ENCODE measurements at regions not wholly inside any gene's neighbourhood (a gene's known extent, or its start where the extent isn't known, plus 50 kb on each side); places are given as distances from the start of the nearest gene placed in this dataset.

GRCh38 chr12:115700081-115700480, 577.4 kb downstream of the MED13L start:
- H3K4me3 ChIP-seq, result no peak overlapping the region
- WGBS, 2 donors, result 88 to 100% methylated on average over 1 to 2 of the region's 2 CpGs
- H3K36me3 ChIP-seq, result no peaks in the 10 kb centered on the region
- DNase-seq (no peak), ATAC-seq (ENCODE audit: low FRiP score in 2 of 2) (no peak)
- peaks cover 0 to 4% (median 2%) of the 10 kb centered on the region in 4 donors for H3K4me1 ChIP-seq
- no peaks in the 10 kb centered on the region for H3K27me3 ChIP-seq
- TF ChIP-seq POLR2AphosphoS5 (IDR thresholded peaks at IDR 0.05), result no peak
- TF ChIP-seq POLR2A (IDR thresholded peaks at IDR 0.05), result no peak
- TF ChIP-seq EP300 (IDR thresholded peaks at IDR 0.05), result no peak
- TF ChIP-seq CTCF (IDR thresholded peaks at IDR 0.05), result no peak
- H3K9me3 ChIP-seq, result no peaks in the 10 kb centered on the region
- H3K27ac ChIP-seq, result no peak overlapping the region

DNA sequence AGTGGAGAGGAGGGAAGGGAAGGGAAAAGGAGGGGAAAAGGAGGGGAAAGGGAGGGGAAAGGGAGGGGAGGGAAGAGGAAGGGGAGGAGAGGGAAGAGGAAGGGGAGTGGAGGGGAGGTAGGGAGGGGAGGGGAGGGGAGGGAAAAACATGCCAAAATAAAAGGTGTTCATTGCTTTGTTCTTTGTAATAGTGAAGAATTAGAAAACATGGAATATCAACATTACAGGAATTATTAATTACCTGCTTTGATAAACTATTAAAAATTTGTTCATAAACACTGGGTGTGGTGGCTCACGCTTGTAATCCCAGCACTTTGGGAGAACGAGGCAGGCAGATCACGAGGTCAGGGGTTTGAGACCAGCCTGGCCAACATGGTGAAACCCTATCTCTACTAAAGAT, 579.2 kb downstream of the MED13L start:
- Histone ChIP-seq H3K27me3 (no peaks in the 10 kb centered on the region), H3K36me3 (no peaks in the 10 kb centered on the region), H3K4me3 (no peak overlapping the region), H3K27ac (no peak overlapping the region), H3K9me3 (no peaks in the 10 kb centered on the region), H3K4me1 (peaks cover 0 to 4% (median 2%) of the 10 kb centered on the region in 4 donors)
- no peak for DNase-seq
- 89 to 93% methylated on average over 3 of the region's 3 CpGs for WGBS, 2 donors
- ATAC-seq (ENCODE audit: low FRiP score in 2 of 2), result no peak
- TF ChIP-seq POLR2AphosphoS5 (IDR thresholded peaks at IDR 0.05), result no peak
- TF ChIP-seq POLR2A (IDR thresholded peaks at IDR 0.05), result no peak
- TF ChIP-seq CTCF (IDR thresholded peaks at IDR 0.05), result no peak
- TF ChIP-seq EP300 (IDR thresholded peaks at IDR 0.05), result no peak

GRCh38 chr12:115697340-115697739, 580.2 kb downstream of the MED13L start:
- Histone ChIP-seq H3K27me3 (no peaks in the 10 kb centered on the region), H3K27ac (no peak overlapping the region), H3K9me3 (no peaks in the 10 kb centered on the region), H3K36me3 (no peaks in the 10 kb centered on the region), H3K4me1 (peaks cover 0 to 4% (median 2%) of the 10 kb centered on the region in 4 donors), H3K4me3 (no peak overlapping the region)
- TF ChIP-seq CTCF (IDR thresholded peaks at IDR 0.05), result no peak
- no peak for TF ChIP-seq POLR2AphosphoS5 (IDR thresholded peaks at IDR 0.05)
- TF ChIP-seq EP300 (IDR thresholded peaks at IDR 0.05), result no peak
- TF ChIP-seq POLR2A (IDR thresholded peaks at IDR 0.05), result no peak
- WGBS, 2 donors, result 40 to 43% methylated on average over 5 of the region's 5 CpGs
- DNase-seq (no peak), ATAC-seq (ENCODE audit: low FRiP score in 2 of 2) (no peak)

DNA sequence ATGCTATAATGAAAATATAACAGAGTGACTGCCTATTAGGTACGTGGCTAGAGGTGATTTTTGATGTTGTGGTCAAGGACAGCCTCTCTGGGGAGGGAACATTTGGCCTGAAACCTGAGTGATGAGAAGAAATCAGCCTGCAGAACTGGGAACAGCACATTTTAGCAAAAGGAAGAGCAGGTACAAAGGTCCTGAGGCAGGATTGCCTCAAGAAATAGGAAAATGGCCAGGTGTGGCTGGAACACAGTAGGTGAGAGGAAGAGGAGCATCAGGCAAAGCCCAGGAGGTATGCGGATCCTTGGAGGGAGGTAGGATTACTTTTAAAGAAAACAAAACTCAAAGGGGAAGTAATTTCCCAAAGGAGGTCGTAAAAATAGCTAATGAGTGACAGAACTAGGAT, 582.9 kb downstream of the MED13L start:
- DNase-seq, result no peak
- Histone ChIP-seq H3K9me3 (no peaks in the 10 kb centered on the region), H3K4me1 (peaks cover 0 to 4% (median 2%) of the 10 kb centered on the region in 4 donors), H3K4me3 (no peak overlapping the region), H3K27ac (no peak overlapping the region), H3K36me3 (no peaks in the 10 kb centered on the region), H3K27me3 (no peaks in the 10 kb centered on the region)
- TF ChIP-seq EP300 (IDR thresholded peaks at IDR 0.05) (no peak), CTCF (IDR thresholded peaks at IDR 0.05) (no peak)
- WGBS, 2 donors, result 80 to 88% methylated on average over 3 of the region's 3 CpGs
- ATAC-seq (ENCODE audit: low FRiP score in 2 of 2), result no peak

- DNase-seq (no peak), ATAC-seq (ENCODE audit: low FRiP score in 2 of 2) (no peak)
- Histone ChIP-seq H3K36me3 (no peaks in the 10 kb centered on the region), H3K4me3 (no peak overlapping the region), H3K4me1 (peaks cover 0 to 4% (median 2%) of the 10 kb centered on the region in 4 donors), H3K9me3 (no peaks in the 10 kb centered on the region), H3K27me3 (no peaks in the 10 kb centered on the region), H3K27ac (no peak overlapping the region)
- no peak for TF ChIP-seq POLR2A (IDR thresholded peaks at IDR 0.05)
- no peak for TF ChIP-seq EP300 (IDR thresholded peaks at IDR 0.05)
- no peak for TF ChIP-seq POLR2AphosphoS5 (IDR thresholded peaks at IDR 0.05)
- TF ChIP-seq CTCF (IDR thresholded peaks at IDR 0.05), result no peak
Observed at GRCh38 chr12:115693970-115694369, 583.5 kb downstream of the MED13L start.

All from upper lobe of left lung (tissue), 6 donors.